ENCODE measurements at regions not wholly inside any gene's neighbourhood (a gene's known extent, or its start where the extent isn't known, plus 50 kb on each side); places are given as distances from the start of the nearest gene placed in this dataset.
"Not testable (repeated sequence)": the region's sequence is repeated elsewhere in the genome, so short reads cannot be mapped to it uniquely, and the experiment has no call there.

DNA sequence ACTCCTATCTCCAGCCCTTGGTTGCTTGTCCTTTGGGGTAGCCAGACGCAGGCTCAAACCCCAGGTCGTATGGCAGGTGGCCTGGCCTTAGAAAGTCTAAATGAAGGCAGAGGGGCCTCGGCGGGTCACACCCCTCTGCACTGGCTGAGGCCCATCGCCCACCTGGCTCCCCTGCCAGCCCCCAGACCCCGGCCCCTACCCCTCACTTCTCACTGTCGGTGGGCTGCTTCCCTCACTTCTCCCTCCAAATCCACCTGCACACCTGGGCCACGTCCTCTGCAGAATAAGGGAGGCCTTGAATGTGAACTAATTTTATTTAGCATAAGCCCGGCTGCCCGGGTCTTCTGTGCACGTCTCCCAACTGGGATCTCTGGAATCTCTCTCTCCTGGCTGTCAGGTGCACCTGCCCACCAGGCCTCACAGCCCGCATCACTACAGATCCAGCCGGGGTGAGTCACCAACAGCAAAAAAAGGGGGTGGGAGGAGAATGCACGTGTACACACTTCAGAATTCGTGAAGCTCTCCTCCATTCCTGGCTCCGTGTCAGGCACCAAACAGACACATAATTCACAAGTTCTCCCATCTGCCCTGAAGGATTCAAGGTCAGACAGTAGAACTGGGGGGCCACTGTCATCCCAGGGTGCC, 107.5 kb upstream of the SIM2 start:
- no peak for DNase-seq (ENCODE audit: low read depth in 2 of 2)

DNA sequence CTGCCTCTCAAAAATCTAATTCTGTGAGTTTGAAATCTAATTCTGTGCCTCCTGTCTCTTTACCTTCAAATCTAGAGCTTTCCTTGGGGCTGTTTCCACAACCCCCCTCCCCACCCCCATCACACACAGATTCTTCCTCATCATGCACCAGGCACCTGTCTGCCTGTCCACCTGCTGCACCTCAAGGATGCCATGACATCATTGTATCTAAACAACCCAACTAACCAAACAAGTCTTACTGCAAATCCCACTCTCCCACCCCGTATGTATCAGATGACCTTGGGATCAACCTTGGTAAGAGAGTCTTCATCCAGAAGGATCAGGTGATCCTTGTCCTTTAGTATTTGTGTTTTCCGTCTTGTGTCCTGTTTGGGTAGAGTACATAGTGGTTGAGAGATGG, 102.7 kb upstream of the SIM2 start:
- DNase-seq (ENCODE audit: low read depth in 2 of 2) = no peak

DNA sequence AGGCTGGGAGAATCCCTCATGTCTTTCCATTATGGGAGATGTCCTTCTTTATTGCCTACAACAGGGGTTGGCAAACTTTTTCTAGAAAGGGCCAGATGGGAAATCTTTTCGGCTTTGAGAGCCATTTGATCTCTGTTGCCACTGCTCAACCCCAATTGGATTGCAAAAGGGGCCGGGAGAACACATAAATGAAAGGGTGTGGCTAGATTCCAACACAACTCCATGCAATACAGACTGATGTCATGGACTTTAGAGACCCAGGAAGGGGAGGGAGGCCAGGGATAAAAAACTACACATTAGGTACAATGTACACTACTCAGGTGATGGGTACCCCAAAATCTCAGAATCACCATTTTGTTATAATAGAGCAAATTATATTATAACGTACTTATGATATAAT, 97.6 kb upstream of the SIM2 start:
- no peak for DNase-seq (ENCODE audit: low read depth in 2 of 2)

DNA sequence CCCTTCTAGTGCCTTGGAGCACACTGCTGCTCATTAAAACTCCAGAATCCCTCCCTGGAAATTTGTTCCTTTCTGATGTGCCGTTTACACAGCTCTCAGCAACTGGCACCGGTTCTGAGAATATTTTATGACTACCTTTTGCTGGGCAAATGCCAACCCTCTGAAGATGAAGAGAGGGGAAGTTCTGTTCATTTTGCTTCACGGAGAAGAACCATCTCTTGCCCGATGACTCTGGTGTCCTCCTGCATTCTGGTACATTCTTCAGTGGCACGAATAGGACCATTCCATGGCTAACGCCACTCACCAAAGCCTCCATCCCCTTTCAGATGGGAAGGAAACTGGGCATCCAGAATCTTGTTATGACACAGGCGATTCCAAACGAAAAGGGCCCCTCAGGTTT, 96.2 kb upstream of the SIM2 start:
- no peak for DNase-seq (ENCODE audit: low read depth in 2 of 2)

DNA sequence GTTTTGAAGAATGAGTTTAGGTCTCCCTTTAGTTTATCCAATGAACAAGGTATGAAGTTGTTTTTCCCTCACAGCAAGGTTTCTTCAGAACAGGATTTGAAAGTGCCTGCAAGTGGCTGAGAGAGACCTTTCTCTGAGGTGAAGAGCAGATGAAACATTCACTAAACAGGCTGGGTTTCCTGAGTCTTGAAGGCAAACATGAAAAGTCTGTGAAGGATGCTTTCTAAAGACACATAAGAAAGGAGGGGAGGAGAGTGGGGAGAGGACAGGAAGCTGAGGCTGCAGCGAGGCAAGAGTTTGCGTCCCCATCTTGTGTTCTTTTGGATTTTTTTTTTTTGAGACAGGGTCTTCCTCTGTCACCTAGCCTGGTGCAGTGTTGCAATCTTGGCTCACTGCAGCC, 95.7 kb upstream of the SIM2 start:
- DNase-seq (ENCODE audit: low read depth in 2 of 2) = no peak

DNA sequence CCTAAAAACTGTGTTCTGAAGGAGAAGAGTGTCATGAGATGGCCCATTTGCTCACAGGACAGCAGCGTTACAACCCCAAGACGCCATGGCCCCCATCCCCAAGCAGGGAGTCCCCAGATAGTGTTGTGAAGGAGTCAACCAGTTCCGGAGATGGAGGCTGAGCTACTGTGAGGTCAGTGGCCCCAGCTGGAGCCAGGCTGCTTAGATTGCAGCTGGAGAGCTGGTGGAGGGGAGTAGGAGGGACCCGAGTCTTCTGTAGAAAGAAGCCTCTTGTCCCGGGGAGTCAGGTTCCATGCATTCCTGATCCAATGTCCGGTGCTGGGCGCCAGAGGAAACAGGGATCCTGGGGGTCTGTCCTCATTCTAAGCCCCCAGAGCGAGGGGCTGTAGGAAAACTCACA, 93.5 kb upstream of the SIM2 start:
- DNase-seq (ENCODE audit: low read depth in 2 of 2) = no peak

DNA sequence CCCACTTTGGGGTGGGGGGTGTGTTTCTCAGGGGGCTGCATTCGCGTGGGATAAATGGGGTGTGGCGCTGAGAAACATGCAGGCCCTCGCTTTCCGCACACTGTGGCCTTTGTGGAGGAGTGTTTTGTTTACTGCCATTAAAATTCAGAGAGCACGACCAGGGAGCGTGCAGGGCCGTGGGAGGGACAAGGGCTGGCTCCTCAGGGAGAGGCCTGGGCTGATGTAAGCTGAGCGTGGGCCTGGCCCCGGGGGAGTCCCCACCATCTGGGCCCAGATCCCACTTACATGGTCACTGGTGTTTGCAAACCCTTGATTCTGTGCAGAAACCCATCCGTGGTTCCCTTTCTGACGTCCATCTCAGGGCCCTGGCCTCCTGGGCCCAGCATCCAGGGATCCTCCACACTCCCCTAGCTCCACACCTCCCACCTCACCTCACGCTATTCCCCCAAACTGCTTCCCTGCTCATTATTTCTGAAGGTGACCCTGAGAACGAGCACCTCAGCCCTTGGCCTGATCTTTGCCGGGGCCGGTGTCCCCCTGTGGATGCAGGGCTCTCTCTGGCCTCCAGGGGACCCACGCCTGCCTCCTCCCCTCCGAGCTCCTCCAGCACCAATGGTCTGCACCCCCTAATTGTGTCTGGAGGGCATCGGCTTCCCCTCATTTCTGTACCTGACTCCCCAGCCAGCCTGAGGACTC, 92.5 kb upstream of the SIM2 start:
- DNase-seq (ENCODE audit: low read depth in 2 of 2) = no peak

DNA sequence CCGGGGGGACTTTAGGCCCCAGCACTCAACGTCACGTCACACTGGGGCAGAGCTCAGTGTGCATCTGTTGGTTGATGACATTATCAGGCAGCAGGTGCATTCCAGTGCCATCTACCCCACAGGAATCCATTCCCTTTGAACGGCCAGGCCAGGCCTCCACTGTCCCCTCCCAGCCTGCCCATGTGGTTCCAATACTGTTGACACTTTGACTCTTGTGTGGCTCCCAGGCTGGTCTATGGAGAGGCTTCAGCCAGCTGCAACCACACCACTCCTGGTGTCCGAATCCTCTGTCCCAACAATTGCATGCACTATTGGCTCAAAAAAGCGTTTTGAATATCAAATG, 92.0 kb upstream of the SIM2 start:
- no peak for DNase-seq (ENCODE audit: low read depth in 2 of 2)

DNA sequence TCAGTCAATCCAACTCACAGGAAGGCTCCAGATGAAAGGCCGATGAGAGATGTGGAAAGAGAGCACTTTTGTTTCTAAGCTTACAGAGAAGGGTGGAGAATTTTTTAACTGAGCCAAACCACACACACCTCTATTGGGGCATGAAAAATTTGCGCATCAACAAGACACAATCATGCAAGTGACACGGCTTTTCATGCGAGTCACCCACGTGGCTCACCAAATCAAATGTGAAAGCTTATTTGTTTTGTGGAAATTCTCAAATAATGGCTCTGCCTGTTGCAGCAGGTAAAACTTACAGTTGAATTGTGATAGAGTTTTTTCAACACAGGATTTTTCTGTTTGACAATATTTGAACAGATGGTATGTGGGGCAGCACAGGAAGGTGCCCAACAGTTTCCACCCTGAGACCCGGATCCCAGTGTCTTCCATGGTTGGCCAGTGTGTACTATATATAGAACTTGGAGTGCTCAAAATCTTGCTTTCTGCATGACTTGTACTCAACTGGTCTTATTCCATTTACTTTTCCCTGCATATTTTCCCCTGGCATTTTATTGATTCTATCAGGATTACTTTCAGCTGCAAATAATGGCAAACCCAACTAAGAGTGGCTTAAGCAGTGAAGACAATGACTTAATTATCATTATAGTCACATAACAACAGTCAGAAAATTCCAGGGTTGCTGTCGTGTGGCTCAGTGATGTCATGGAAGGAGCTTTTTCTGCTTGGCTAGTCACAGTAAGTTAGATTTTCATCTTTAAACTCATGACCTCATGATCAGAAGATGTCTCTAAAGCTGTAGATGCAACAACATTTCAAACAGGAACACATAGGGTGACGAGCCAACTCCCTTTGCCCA, 90.6 kb upstream of the SIM2 start:
- DNase-seq (ENCODE audit: low read depth in 2 of 2) = no peak

DNA sequence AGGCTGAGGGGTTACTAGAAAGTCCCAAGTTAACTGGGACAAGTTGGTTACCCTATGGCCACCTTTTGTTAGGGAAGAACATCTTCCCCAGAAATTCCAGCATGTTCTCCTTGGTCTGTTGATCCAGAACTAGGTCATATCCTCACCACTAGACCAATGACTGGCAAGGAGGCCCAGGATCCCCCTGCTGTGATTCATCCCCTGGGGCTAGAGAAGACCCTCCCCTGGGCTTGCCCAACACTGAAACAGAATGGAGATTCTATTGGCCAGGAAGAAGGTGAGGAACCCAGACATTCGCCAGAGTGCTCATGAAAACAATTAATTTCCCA, 90.1 kb upstream of the SIM2 start:
- no peak for DNase-seq (ENCODE audit: low read depth in 2 of 2)

DNA sequence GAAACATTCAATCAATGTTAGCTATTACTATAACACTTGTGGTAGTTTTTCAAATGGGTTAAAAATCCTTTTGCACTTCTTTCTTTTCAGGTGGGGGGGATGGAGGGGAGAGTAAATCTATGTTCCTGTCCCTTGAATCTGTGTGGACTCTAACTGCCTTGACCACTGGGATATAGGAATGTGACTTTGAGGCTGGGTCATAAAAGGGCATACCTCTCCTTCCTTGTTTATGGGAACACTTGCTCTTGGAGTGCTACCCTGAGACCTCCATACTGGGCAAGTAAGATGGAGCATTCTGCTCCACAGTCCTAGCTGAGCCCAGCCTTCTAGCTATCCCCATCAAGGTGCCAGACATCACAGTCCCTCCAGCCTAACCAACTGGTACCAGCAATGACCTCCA, 89.3 kb upstream of the SIM2 start:
- DNase-seq (ENCODE audit: low read depth in 2 of 2) = no peak

DNA sequence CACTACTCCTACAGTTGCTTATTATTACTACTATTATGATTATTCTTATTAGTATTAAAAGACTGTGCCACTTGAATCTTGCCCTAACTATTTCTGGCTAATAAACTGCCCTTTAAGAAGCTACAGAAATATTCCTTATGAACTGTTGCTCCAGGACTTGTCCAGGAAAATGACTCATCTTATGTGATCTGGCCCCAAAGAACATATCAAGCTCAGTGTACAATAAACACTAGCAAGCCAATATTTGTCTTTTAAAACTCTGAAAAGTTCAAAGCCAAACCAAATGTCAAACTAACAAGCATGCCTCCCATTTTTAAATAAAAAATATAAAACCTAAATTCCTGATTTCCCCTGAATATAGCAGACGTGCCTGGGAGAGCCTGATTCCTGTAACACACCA, 88.7 kb upstream of the SIM2 start:
- no peak for DNase-seq (ENCODE audit: low read depth in 2 of 2)

DNA sequence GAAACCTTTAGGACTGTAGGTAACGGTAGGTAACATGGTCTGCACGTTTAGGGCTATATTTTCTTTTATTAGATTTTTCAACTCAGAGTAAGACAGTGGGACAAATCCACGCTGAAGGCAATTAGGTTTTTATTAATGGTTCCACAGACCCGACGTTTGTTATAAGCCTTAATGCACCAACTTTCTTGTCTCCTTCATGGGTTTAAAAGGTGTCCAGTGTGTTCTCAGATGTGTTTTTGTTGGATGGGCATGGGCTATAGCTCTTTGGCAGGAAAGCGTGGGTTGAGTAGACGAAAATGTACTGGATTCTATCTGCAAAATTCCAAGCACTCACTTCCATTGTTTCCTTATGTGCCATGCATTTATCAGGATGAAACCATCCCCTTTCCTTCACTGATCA, 88.0 kb upstream of the SIM2 start:
- DNase-seq (ENCODE audit: low read depth in 2 of 2) = no peak

DNA sequence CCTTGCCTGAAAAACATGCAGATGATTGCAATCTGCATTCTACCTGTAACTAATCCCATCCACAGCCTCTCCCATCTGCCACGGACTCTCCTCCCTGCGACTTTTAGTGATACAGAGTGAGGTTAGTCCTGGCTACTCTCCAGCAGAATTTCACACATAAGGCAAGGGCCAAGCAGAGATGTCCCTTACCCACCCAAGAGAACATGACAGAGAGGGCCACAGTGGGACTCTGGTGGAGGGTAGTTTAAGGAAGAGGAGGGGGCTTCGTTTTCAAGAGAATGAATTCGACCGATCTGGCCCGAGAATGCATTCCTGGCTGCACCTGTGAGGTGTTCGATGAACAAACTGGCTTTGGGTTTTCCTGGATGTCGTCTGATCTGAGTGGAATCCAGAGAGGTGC, 87.5 kb upstream of the SIM2 start:
- DNase-seq (ENCODE audit: low read depth in 2 of 2) = no peak

DNA sequence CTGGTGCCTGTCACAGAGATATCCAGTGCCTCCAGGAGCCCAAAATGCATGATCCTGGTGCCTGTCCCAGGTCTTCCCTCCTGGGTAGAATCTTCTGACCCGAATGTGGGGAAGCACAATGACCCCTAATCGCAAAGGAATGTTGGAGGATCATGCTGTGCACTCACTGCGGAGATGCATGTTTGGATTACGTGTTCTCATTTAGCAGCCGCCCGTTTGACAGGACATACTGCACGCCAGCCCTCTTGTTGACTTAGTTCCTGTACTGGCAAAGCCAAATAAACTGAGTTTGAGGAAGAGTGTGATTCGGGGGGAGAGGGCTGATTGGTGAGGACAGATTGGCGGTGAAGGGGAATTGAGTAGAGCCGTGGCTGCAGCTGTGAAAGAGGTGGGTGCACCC, 85.9 kb upstream of the SIM2 start:
- DNase-seq (ENCODE audit: low read depth in 2 of 2) = no peak

DNA sequence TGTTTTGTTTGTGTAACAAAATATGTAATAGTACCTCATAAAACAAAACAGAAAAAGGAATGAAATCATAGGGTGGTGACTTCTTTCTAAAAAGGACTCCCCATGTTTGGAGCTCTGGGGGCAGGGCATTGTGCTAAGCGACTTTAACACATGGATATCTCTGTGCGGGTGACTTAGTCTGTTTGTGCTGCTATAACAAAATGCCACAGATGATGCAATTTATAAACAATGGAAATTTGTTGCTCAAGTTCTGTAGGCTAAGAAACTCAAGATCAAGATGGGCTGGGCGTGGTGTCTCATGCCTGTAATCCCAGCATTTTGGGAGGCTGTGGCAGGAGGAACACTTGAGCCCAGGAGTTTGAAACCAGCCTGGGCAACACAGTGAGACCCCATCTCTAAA, 85.4 kb upstream of the SIM2 start:
- no peak for DNase-seq (ENCODE audit: low read depth in 2 of 2)

DNA sequence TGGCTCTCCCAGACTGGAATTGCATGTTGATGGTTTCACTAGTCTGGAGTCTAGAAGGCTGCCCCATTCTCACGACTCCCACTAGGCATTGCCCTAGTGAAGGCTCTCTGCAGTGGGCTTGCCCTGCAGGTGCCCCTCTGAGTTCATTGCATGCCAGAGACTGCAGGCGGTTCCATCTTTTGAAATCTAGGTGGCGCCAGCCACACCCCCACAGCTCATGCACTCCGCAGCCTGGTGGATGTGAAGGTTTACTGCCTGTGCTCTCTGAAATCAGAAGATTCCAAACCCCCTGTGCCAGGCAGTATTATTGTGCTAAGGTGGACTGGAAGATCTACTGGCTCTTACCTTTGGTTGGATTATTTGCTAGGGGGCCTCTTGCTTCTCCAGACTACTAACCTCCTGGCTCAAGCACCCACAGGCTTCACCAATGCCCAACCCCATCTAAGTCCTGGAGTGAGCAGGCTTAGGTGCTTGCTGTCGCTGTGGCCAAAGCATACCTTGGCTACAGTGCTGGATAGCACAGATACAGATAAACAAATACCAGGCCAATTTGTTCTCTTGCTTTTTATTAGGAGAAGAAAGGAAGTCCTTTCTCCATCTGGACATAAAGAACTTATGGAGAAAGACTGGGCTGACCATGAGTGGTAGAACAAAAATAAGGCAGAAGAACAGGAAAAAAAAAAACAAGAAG, 83.5 kb upstream of the SIM2 start:
- no peak for DNase-seq (ENCODE audit: low read depth in 2 of 2)

DNA sequence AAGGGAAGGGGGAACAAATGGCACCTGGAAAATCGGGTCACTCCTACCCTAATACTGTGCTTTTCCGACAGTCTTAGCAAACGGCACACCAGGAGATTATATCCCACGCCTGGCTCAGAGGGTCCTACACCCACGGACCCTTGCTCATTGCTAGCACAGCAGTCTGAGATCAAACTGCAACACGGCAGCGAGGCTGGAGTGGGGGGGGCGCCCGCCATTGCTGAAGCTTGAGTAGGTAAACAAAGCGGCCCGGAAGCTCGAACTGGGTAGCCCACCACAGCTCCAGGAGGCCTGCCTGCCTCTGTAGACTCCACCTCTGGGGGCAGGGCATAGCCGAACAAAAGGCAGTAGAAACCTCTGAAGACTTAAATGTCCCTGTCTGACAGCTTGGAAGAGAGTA, 82.1 kb upstream of the SIM2 start:
- not testable (repeated sequence) for DNase-seq (ENCODE audit: low read depth in 2 of 2)

DNA sequence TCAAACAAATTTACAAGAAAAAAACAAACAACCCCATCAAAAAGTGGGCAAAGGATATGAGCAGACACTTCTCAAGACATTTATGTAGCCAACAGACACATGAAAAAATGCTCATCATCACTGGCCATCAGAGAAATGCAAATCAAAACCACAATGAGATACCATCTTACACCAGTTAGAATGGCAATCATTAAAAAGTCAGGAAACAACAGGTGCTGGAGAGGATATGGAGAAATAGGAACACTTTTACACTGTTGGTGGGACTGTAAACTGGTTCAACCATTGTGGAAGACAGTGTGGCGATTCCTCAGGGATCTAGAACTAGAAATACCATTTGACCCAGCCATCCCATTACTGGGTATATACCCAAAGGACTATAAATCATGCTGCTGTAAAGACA, 77.1 kb upstream of the SIM2 start:
- not testable (repeated sequence) for DNase-seq (ENCODE audit: low read depth in 2 of 2)

DNA sequence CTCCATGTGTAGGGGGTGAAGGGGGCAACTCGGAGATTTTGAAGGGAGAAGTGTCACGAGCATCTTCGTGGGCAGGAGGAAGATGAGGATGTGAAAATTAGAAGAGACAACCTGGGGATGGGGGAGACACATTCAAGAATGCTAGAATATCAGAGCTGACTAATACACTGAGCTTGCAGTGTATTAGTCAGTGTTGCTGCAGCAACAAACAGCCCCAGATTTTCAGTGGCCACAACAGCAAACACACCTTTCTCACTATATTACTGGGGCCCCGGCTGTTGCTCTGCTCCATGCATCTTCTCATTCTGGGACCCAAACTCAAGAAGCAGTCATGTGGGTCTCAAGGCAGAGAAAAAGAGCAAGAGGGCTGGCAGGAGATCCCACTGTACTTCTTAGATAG, 74.8 kb upstream of the SIM2 start:
- DNase-seq (ENCODE audit: low read depth in 2 of 2) = no peak

DNA sequence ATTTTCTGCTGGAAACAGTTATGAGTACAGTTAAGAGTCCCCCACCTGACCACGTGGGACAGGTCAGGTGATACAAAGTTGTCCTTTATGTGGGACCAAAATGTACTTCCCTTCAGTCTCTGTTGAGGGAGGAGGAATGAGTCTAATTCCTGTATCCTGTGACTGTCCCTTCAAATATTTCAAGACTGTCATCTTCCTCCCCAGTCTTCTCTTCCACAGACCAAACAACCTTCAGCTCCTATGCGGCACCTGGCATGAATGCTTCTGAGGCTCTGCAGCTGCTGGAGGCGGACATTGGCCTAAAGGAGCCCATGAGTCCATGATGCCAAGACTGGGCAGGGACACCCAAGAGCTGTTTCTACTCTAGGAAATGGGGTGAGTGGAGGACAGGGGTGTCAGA, 72.1 kb upstream of the SIM2 start:
- no peak for DNase-seq (ENCODE audit: low read depth in 2 of 2)

DNA sequence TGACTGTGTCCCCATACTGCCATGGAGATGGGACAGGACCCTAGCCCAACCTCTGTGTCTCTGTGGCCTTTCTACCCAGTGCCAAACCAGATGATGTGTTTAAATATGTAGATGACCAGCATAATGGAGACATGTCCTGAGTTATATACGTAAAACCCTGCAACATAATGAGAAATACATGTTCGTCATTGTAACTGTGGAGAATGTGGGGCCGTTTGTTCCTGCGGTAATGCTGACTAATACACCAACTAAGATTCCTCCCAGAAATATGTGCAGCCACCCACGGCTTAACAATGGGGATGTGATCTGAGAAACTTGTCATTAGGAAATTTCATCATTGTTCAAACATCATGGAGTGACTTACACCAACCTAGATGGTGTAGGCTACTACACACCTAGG, 71.7 kb upstream of the SIM2 start:
- DNase-seq (ENCODE audit: low read depth in 2 of 2) = no peak

DNA sequence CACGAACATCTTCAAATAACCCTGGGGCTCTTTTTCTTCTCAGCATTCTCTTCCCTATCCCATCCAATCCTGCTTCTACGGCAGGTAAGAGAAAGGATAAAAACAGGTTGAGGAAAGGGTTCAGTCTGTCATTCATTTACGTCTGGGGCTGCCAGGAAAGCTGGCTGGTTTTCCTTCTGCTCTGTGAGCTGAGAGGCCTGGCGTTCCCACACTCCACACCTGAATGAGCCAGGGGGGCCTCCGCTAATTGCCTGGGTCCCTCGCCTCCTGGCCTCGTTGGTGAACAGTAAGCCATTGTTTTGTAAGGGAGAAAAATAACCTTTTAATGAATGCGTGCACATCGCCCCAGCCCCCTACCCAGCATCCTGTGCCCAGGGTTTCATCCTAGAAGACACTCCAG, 70.8 kb upstream of the SIM2 start:
- DNase-seq (ENCODE audit: low read depth in 2 of 2) = no peak
